Caco-2 (cell line): ENCODE measurements at regions not wholly inside any gene's neighbourhood (a gene's known extent, or its start where the extent isn't known, plus 50 kb on each side); places are given as distances from the start of the nearest gene placed in this dataset.

Source experiments
- BruUV-seq: library from RNA; stranded (reverse); fragments of 400-500 nt; replicated peaks from 2 replicates; lab custom pipeline; 2021; lab: Mats Ljungman, UMichigan
- CTCF ChIA-PET: fragments of 300-600 bp; sonication (Branson Sonifier 250); formaldehyde crosslinking; loops from one replicate; lab custom pipeline; 2022; ENCODE audit warnings: antibody characterized with exemption; lab: Charles Lee
- POLR2A ChIA-PET: fragments of 300-600 bp; sonication (Branson Sonifier 250); formaldehyde crosslinking; loops from one replicate; lab custom pipeline; 2022; ENCODE audit warnings: antibody characterized with exemption; lab: Charles Lee
- DNase-seq, 2 experiments: peaks; one replicate each; pipeline versions ENCODE4 v3.0.0 to v3.0.0-alpha.2; 2020 to 2022
- H3K27me3 ChIP-seq: replicated peaks from 2 replicates; pipeline ENCODE4 v1.6.0; 2011; ENCODE audit warnings: low read length; ENCODE audit not compliant: control insufficient read depth, insufficient read depth
- H3K36me3 ChIP-seq: 2 replicates; pipeline ENCODE4 v1.5.1; 2011; ENCODE audit warnings: low read length; ENCODE audit not compliant: control insufficient read depth, insufficient read depth
- H3K4me1 ChIP-seq: fragments of 250-450 bp; sonication (Bioruptor Pico); 2 replicates; pipeline ENCODE4 v1.5.1; 2020; ENCODE audit warnings: mild to moderate bottlenecking
- H3K4me3 ChIP-seq: 2 replicates; pipeline ENCODE4 v1.5.1; 2011; ENCODE audit warnings: low read depth, mild to moderate bottlenecking, control low read depth, low read length
- H3K9me3 ChIP-seq: fragments of 250-450 bp; sonication (Bioruptor Pico); 2 replicates; pipeline ENCODE4 v1.5.1; 2020; ENCODE audit warnings: mild to moderate bottlenecking, moderate library complexity
- H3K27ac Mint-ChIP-seq: one replicate; pipeline ENCODE4 v1.8.0; 2022; ENCODE audit warnings: mixed read lengths; ENCODE audit not compliant: unreplicated experiment
- H3K27me3 Mint-ChIP-seq: one replicate; pipeline ENCODE4 v1.8.0; 2022; ENCODE audit warnings: mixed read lengths; ENCODE audit not compliant: insufficient read depth, unreplicated experiment
- H3K36me3 Mint-ChIP-seq: one replicate; pipeline ENCODE4 v1.8.0; 2022; ENCODE audit warnings: mild to moderate bottlenecking, mixed read lengths; ENCODE audit not compliant: insufficient read depth, unreplicated experiment
- H3K4me1 Mint-ChIP-seq: one replicate; pipeline ENCODE4 v1.8.0; 2022; ENCODE audit warnings: low read depth, mixed read lengths; ENCODE audit not compliant: unreplicated experiment
- H3K4me3 Mint-ChIP-seq: one replicate; pipeline ENCODE4 v1.8.0; 2022; ENCODE audit warnings: mild to moderate bottlenecking, moderate library complexity, mixed read lengths; ENCODE audit not compliant: unreplicated experiment
- H3K9me3 Mint-ChIP-seq: one replicate; pipeline ENCODE4 v1.8.0; 2022; ENCODE audit warnings: mixed read lengths; ENCODE audit not compliant: unreplicated experiment
- CTCF ChIP-seq, 2 experiments: fragments of 200-600 bp in 1 of 2; IDR thresholded peaks; 1 replicate in 1 of 2; 2 replicates in 1 of 2; pipeline versions ENCODE4 v1.5.1 to v1.8.0; 2011 to 2022; ENCODE audit warnings: antibody characterized with exemption in 1 of 2, control low read depth in 1 of 2, inconsistent platforms in 1 of 2, low read depth in 1 of 2, low read length in 1 of 2, mild to moderate bottlenecking in 1 of 2, moderate library complexity in 1 of 2; ENCODE audit not compliant: insufficient read depth in 1 of 2, severe bottlenecking in 1 of 2, unreplicated experiment in 1 of 2
- intact Hi-C: fragments of 100-400 bp; cut with micrococcal nuclease; formaldehyde crosslinking; loops from one replicate; pipeline ENCODE4 v1.10.0; 2022; ENCODE audit not compliant: unreplicated experiment

GRCh38 chr14:87785897-87786296, 207.1 kb downstream of the GALC start:
- H3K4me3 Mint-ChIP-seq: no peak overlapping the region
- no peaks in the 10 kb centered on the region for H3K36me3 Mint-ChIP-seq
- H3K9me3 Mint-ChIP-seq: no peaks in the 10 kb centered on the region
- H3K9me3 ChIP-seq: no peaks in the 10 kb centered on the region
- peaks cover 4% of the 10 kb centered on the region for H3K27me3 Mint-ChIP-seq
- H3K4me1 ChIP-seq: no peaks in the 10 kb centered on the region
- no peaks in the 10 kb centered on the region for H3K27me3 ChIP-seq
- no peak for TF ChIP-seq CTCF (IDR thresholded peaks at IDR 0.05; ENCODE audit: insufficient read depth in 1 of 2, low read depth in 1 of 2, low read length in 1 of 2, severe bottlenecking in 1 of 2, unreplicated experiment in 1 of 2)
- ChIA-PET CTCF (no interaction called here), POLR2A (no interaction called here)
- intact Hi-C loops: no loop called here
- H3K27ac Mint-ChIP-seq: no peak overlapping the region
- no peaks in the 10 kb centered on the region for H3K4me1 Mint-ChIP-seq
- DNase-seq: no peak
- no peaks in the 10 kb centered on the region for H3K36me3 ChIP-seq
- no peak overlapping the region for H3K4me3 ChIP-seq
- no TSS peak for BruUV-seq

DNA sequence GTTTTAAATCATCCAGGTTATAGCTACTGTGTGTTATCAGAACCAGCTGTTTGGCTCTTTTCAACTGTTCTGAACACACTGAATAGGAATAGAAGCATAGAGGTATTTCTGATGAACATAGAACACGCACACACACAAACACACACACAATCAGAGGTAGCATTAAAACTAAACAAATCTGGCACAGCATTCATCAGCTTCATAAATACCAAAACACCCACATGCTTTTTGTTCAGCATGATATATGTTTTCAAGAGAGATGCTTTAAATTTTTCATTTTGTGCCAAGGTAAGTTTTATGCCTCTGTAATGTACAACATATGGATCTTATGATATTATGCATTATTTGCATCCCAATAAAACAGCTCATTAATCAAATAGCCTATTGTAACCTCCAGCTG, 208.6 kb downstream of the GALC start:
- Histone ChIP-seq H3K4me1 (no peaks in the 10 kb centered on the region), H3K27me3 (no peaks in the 10 kb centered on the region), H3K4me3 (no peak overlapping the region), H3K36me3 (no peaks in the 10 kb centered on the region), H3K9me3 (no peaks in the 10 kb centered on the region)
- ChIA-PET POLR2A (no interaction called here), CTCF (no interaction called here)
- no peak for DNase-seq
- Mint-ChIP-seq H3K36me3 (no peaks in the 10 kb centered on the region), H3K4me3 (no peak overlapping the region), H3K27me3 (peaks cover 4% of the 10 kb centered on the region), H3K27ac (no peak overlapping the region), H3K4me1 (no peaks in the 10 kb centered on the region), H3K9me3 (no peaks in the 10 kb centered on the region)
- BruUV-seq: no TSS peak
- TF ChIP-seq CTCF (IDR thresholded peaks at IDR 0.05; ENCODE audit: insufficient read depth in 1 of 2, low read depth in 1 of 2, low read length in 1 of 2, severe bottlenecking in 1 of 2, unreplicated experiment in 1 of 2): no peak
- intact Hi-C loops: no loop called here

GRCh38 chr14:87783071-87783470, 209.9 kb downstream of the GALC start:
- no peaks in the 10 kb centered on the region for H3K27me3 ChIP-seq
- H3K9me3 ChIP-seq: no peaks in the 10 kb centered on the region
- intact Hi-C loops: no loop called here
- H3K27me3 Mint-ChIP-seq: peaks cover 7% of the 10 kb centered on the region
- no peak for DNase-seq
- no peak for TF ChIP-seq CTCF (IDR thresholded peaks at IDR 0.05; ENCODE audit: insufficient read depth in 1 of 2, low read depth in 1 of 2, low read length in 1 of 2, severe bottlenecking in 1 of 2, unreplicated experiment in 1 of 2)
- peaks cover 8% of the 10 kb centered on the region for H3K9me3 Mint-ChIP-seq
- H3K4me3 ChIP-seq: no peak overlapping the region
- no peaks in the 10 kb centered on the region for H3K36me3 Mint-ChIP-seq
- no peaks in the 10 kb centered on the region for H3K36me3 ChIP-seq
- no TSS peak for BruUV-seq
- H3K4me3 Mint-ChIP-seq: no peak overlapping the region
- ChIA-PET CTCF (no interaction called here), POLR2A (no interaction called here)
- no peak overlapping the region for H3K27ac Mint-ChIP-seq
- H3K4me1 Mint-ChIP-seq: no peaks in the 10 kb centered on the region
- H3K4me1 ChIP-seq: no peaks in the 10 kb centered on the region
